ENCODE measurements at regions not wholly inside any gene's neighbourhood (a gene's known extent, or its start where the extent isn't known, plus 50 kb on each side); places are given as distances from the start of the nearest gene placed in this dataset.

DNA sequence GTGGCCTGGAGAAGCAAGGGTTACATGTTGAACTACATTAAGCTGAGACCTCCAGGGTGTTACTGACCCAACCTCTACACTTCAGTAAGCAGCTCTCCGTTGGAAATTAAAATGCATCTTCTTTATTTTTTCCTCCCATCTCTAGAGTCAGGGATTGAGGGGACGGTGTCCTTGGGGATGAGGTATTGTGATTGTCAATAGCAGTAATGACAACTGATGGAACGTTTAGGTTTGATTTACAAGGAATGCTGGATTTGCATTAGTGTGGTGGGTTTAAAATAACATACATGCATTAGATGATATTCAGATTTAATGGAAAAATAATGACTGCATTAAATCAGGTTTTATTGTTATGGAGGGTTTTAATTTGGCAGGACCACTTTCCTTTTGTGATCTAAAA, 82.9 kb upstream of the NTRK2 start:
- DNase-seq (ENCODE audit: low spot score), result no peak

DNA sequence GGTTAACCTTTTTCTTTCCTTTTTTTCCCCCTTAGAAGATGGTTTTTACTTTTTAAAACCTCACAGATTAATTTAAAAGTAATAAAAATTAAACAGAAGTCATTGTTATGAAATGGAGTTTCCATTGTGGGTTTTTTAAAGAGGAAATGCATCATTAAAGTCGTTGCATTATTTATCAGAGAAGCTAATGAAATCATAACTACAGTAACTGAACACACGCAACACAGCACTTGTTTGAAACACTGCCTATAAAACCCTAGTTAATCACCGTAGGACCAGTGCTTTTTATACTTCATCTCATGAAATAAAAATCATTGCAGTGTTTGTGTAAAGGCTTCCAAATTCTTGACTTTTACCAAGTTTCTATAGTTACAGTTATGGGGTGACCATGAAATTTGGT, 82.4 kb upstream of the NTRK2 start:
- DNase-seq (ENCODE audit: low spot score), result no peak

DNA sequence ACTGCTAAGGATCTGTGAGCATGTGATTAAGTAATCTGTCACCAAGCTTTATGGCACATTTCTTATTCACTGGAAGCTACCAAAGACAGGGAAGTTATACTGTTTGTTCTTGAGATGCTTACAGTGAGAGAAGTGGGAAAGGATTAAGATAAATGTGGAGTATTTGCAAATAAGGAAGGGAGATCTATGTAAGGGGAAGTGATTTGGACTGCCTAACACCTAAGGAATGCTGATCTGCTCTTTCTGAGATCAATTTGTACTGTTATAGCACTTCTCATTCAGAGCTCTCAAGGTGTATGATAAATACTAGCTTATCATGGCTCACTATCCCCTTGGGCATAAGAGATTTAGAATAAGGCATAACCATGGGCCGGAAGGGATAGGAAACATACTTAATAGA, 80.0 kb upstream of the NTRK2 start:
- DNase-seq (ENCODE audit: low spot score), result no peak

DNA sequence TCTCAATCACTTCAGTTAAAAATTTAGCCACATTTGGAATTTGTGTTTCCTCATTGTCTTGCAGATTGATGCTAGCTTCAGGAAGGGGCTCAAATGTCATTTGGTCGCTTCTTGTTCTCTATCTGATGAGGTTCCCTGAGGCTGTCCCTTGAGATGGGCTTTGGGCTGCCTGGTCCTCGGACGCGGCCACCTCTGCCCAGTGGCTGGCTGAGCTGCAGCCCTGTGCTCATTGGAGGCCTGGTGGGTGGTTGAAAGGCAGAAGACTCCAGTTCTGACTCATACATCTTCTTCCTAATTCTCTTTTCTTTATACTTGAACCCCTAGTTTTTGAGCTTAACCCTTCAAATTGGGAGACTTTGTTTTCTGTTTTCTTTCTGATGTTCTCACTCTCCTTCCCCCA, 78.8 kb upstream of the NTRK2 start:
- no peak for DNase-seq (ENCODE audit: low spot score)

DNA sequence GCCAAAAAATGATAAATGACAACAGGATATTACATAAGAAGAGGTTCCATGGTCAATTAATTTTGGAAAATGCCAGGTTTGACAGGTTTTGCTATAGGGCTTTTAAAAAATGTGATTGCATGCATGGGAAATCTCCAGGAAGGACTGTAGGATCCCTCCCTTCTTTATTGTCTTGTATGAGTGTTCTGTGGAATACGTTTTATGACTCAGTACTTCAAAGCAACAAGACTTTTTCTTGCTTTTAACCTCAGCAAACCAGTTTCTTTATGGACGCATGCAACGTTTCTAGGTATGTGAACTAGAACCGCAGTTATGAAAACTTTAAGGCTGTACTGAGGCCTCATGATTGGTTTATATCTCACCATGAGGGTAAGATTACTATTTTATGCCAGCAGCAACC, 76.6 kb upstream of the NTRK2 start:
- peak; percentile 36 for DNase-seq (ENCODE audit: low spot score)

DNA sequence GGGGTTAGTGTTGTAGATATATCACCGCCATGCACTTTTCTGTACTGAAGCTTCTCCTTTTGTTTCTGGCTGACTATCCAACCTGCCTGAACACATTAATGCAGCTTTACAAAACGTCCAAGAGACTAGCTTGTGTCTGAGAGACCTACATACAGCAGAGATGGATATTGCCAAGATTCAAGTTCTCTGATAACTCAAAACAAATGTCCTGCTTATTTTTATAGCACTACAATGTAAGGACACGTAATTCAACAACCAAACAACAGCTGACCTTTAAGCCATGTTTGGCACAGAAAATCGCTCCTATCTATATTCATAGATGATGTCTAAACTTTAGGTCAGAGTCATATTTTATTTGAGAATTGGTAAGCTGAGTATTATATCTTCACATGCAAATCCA, 76.2 kb upstream of the NTRK2 start:
- DNase-seq (ENCODE audit: low spot score), result no peak

DNA sequence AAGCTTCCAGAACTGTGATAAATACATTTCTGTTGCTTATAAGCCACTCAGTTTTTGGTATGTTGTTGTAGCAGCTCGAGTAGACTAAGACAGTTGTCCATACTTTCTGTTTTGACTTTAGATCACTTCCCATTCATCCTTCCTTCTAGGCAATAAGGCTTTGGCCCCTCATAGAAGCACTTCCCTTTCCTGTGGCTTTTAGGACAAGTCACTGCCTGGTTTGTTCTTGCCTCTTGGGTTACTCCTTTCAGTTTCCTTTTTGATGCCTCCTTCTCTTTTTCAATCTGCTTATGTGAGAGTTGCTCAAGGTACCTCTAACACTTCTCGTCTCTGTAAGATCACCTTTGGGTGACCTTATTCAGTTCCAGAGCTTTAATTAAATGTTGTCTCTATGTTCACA, 72.4 kb upstream of the NTRK2 start:
- no peak for DNase-seq (ENCODE audit: low spot score)

DNA sequence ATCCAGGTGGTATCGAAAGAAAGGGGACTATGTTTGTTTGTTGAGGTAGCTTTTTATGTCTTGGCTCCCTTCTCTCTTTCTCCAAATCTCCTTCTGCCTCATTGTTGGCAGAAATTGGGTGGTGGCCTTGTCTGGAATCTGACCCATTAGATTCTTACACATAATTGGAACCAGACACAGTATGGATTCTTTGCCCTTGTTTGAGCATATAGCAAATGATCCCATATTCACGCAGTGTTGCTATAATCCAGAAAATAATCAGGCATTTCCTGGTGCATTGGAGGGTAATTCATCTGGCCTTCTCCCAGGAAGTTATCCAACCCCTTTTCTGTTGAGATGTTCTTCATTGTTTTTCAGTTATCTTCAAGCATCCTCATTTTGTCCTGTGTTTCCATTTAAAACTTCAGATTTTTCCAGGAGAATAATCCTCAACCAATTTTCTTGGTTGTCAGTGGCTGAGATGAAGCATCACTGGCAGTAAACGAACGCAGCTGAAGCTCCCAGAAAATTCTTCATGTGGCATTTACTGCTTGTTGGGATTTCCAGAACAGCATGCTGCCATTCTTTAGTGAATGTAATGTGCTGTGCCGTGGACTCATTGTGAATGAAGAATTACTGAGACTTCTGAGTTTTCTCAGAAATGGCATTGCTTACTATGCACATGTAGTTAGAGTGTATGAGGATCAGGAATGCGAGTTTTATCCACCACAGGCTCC, 70.5 kb upstream of the NTRK2 start:
- DNase-seq (ENCODE audit: low spot score), result no peak

DNA sequence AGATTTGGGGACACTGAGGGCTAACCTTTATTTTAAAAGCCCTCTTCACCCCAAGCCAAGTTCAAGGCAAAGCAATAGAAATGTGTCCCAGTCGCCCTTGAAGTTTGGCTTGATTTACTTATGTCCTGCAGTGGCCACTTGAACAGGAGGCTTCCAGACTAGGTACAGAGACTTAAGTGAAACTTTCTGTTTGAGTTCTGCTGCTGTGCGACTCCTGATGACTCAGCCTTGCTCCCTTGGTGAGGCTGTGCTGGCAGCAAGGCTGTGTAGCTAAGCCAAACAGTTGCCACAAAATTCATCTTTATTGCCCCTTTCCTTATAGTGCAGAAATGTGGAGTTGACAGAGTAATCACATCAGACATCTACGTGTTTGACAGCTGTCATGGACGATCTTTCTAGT, 68.8 kb upstream of the NTRK2 start:
- DNase-seq (ENCODE audit: low spot score), result peak; percentile 22

DNA sequence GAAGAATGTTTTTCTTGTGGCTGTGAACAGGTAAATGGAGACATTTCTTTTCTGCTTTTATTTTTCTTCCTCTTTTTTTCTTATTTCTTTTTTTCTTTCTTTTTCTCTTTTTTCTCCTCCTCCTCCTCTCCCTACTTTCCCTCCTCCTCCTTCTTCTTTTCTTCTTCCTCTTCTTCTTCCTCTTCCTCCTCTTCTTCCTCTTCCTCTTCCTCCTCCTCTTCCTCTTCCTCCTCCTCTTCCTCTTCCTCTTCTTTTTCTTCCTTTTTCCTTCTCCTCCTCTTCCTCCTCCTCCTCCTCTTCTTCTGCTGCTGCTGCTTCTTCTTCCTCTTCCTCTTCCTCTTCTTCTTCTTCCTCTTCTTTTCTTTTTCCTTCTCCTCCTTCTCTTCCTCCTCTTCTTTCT, 65.3 kb upstream of the NTRK2 start:
- no peak for DNase-seq (ENCODE audit: low spot score)

DNA sequence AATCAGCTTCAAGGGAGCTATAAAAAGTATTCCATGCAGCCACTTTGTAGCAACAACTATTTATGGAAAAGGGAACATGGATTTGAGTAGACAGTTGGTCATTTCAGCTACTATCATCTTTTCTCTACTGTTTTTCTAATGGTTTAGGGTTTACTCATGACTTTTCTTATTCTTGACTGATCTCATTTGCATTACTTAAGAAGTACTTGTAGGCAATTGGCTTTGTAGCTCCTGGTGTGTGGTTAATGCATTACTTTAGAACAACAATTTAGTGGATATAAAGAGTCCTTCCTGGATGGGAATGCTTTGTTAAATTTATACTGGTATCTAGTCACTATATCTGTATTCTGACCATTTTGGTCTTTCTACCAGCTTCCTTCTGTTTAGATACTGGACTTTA, 59.8 kb upstream of the NTRK2 start:
- DNase-seq (ENCODE audit: low spot score), result no peak

DNA sequence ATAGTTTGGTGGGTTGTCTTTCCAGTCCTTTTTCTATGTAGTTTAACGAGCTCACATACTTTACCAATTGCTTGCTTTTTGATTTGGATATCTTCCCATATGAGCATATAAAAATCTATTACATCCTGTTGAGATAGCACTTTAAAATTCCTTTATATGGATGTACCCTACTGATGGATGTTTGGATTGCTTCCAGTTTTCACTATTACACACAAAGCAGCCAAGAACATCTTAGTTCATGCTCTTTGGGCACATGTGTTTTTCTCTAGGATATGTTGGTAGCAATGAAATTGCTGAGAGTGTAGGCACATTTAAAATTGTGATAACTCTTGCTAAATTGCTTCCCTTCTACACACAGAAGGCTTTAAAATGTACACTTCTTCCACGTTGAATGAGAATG, 56.1 kb upstream of the NTRK2 start:
- no peak for DNase-seq (ENCODE audit: low spot score)

DNA sequence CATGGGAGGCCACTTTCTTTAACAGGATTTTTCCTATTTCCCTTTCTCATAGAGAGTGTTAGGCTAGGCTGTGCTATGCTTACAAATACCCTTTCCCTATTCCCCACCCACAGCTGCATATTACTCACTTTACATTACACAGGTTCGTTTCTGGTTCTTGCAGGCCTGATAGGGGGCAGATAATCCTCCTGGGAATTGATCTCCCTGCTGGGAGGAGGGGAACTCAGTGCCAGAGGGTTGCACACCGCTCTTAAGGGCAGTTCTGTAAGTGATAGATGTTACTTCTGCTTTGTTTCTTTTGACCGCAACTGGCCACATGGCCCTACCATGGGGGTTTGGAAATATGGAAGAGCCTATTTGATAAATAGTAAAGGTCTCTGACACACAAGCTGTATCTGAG, 54.0 kb upstream of the NTRK2 start:
- DNase-seq (ENCODE audit: low spot score), result no peak

DNA sequence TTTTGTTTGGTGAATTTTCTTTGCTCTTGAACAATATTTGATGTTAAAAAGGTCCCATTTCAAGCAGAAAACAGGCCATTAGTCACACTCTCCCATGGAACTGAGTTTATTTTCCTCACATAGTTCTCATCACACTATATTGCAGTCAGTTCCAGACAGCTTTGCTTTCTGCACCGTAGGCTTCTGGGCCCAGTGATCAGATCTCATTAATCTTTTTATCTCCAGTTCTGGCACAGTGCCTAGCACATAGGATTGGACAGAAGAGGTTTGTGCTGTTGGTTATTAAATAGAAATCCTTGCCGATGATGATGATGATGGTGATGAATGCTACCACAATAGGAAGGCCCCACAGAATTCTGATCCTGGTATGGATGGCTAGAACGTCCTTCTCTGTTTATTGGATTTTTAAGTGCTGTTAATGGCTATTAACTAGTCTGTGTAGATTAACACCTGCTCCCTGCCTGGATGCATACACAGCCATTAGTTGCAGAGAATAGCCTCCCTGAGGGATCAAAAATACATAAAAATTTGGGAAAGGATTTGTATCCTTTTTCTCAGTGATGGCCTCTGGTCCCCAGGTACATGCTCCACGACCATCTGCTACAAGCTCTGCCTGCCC, 52.0 kb upstream of the NTRK2 start:
- DNase-seq (ENCODE audit: low spot score), result no peak

Measured in kidney tubule cell (primary cell).